ENCODE measurements at regions not wholly inside any gene's neighbourhood (a gene's known extent, or its start where the extent isn't known, plus 50 kb on each side); places are given as distances from the start of the nearest gene placed in this dataset.

- no peak for DNase-seq
Observed at GRCh38 chr22:48687606-48688005, 1140.1 kb downstream of the BRD1 start.

- no peak for DNase-seq
Observed at GRCh38 chr22:48686694-48687302, 1140.9 kb downstream of the BRD1 start.

GRCh38 chr22:48685767-48686166, 1141.9 kb downstream of the BRD1 start:
- DNase-seq, result no peak

- no peak for DNase-seq
Observed at GRCh38 chr22:48683640-48684039, 1144.0 kb downstream of the BRD1 start.

- DNase-seq, result no peak
Observed at GRCh38 chr22:48682504-48682903, 1145.2 kb downstream of the BRD1 start.

- DNase-seq, result no peak
Observed at GRCh38 chr22:48680601-48681000, 1147.1 kb downstream of the BRD1 start.

- no peak for DNase-seq
Observed at GRCh38 chr22:48679656-48680555, 1147.8 kb downstream of the BRD1 start.

GRCh38 chr22:48678171-48679135, 1149.2 kb downstream of the BRD1 start:
- no peak for DNase-seq

- no peak for DNase-seq
Observed at GRCh38 chr22:48677621-48678020, 1150.1 kb downstream of the BRD1 start.

- no peak for DNase-seq
Observed at GRCh38 chr22:48677168-48677520, 1150.5 kb downstream of the BRD1 start.

- no peak for DNase-seq
Observed at GRCh38 chr22:48676266-48677167, 1151.2 kb downstream of the BRD1 start.

GRCh38 chr22:48675830-48676145, 1151.9 kb downstream of the BRD1 start:
- DNase-seq, result no peak

GRCh38 chr22:48675141-48675829, 1152.4 kb downstream of the BRD1 start:
- no peak for DNase-seq

GRCh38 chr22:48673806-48674500, 1153.7 kb downstream of the BRD1 start:
- DNase-seq, result no peak

GRCh38 chr22:48672387-48672786, 1155.3 kb downstream of the BRD1 start:
- no peak for DNase-seq

GRCh38 chr22:48670731-48671130, 1156.9 kb downstream of the BRD1 start:
- DNase-seq, result no peak

GRCh38 chr22:48669986-48670716, 1157.5 kb downstream of the BRD1 start:
- no peak for DNase-seq

- DNase-seq, result no peak
Observed at GRCh38 chr22:48669226-48669625, 1158.4 kb downstream of the BRD1 start.

GRCh38 chr22:48667289-48667688, 1160.4 kb downstream of the BRD1 start:
- no peak for DNase-seq

GRCh38 chr22:48666620-48667019, 1161.1 kb downstream of the BRD1 start:
- DNase-seq, result no peak

All from NCI-H2107 (cell line).